WTC11 (cell line): ENCODE measurements at regions not wholly inside any gene's neighbourhood (a gene's known extent, or its start where the extent isn't known, plus 50 kb on each side); places are given as distances from the start of the nearest gene placed in this dataset.

Experiments used
- ATAC-seq: fragments of 200-7000 bp; cut with Tn5 transposase; 2 replicates; pipeline ENCODE4 v1.10.0; 2021; ENCODE audit warnings: mild to moderate bottlenecking, moderate library complexity
- CTCF ChIA-PET: fragments of 300-600 bp; sonication (Branson Sonifier 250); formaldehyde crosslinking; loops from one replicate; lab custom pipeline; 2021; ENCODE audit warnings: antibody characterized with exemption; lab: Charles Lee
- POLR2A ChIA-PET: fragments of 350-600 bp; sonication (Branson Sonifier 250); formaldehyde crosslinking; loops from one replicate; lab custom pipeline; 2021; ENCODE audit warnings: antibody characterized with exemption; lab: Charles Lee
- DNase-seq: peaks from one replicate; pipeline ENCODE4 v3.0.0; 2021; ENCODE audit warnings: low spot score
- H3K27ac Mint-ChIP-seq: 2 replicates; pipeline ENCODE4 v1.8.0; 2021; ENCODE audit warnings: mixed read lengths
- H3K27me3 Mint-ChIP-seq: 2 replicates; pipeline ENCODE4 v1.8.0; 2021; ENCODE audit warnings: low read depth, mild to moderate bottlenecking, moderate library complexity, mixed read lengths
- H3K36me3 Mint-ChIP-seq: 2 replicates; pipeline ENCODE4 v1.8.0; 2021; ENCODE audit warnings: mixed read lengths
- H3K4me1 Mint-ChIP-seq: 2 replicates; pipeline ENCODE4 v1.8.0; 2022; ENCODE audit warnings: mixed read lengths
- H3K4me3 Mint-ChIP-seq: 2 replicates; pipeline ENCODE4 v1.8.0; 2021; ENCODE audit warnings: mild to moderate bottlenecking, moderate library complexity, mixed read lengths
- H3K9me3 Mint-ChIP-seq: 2 replicates; pipeline ENCODE4 v1.8.0; 2021; ENCODE audit warnings: mixed read lengths
- CREM ChIP-seq: sonication (generic); formaldehyde crosslinking; IDR thresholded peaks from 2 replicates; pipeline ENCODE4 v1.8.1; 2022; ENCODE audit warnings: mild to moderate bottlenecking, missing genetic modification reagents, moderate library complexity
- ETV6 ChIP-seq: sonication (generic); formaldehyde crosslinking; IDR thresholded peaks from 2 replicates; pipeline ENCODE4 v1.8.1; 2022; ENCODE audit warnings: mild to moderate bottlenecking, missing genetic modification reagents
- NR2C2 ChIP-seq: sonication (generic); formaldehyde crosslinking; IDR thresholded peaks from 2 replicates; pipeline ENCODE4 v1.8.0; 2022; ENCODE audit warnings: mild to moderate bottlenecking, missing genetic modification reagents
- SMAD3 ChIP-seq: sonication (generic); formaldehyde crosslinking; IDR thresholded peaks from 2 replicates; pipeline ENCODE4 v1.8.0; 2022; ENCODE audit warnings: missing genetic modification reagents, mild to moderate bottlenecking, borderline replicate concordance
- SP1 ChIP-seq: sonication (generic); formaldehyde crosslinking; conservative IDR thresholded peaks from 2 replicates; pipeline ENCODE4 v1.8.1; 2022; ENCODE audit warnings: missing genetic modification reagents
- TEAD4 ChIP-seq: sonication (generic); formaldehyde crosslinking; IDR thresholded peaks from 2 replicates; pipeline ENCODE4 v1.8.0; 2022; ENCODE audit warnings: mild to moderate bottlenecking, missing genetic modification reagents
- TP53 ChIP-seq: sonication (generic); formaldehyde crosslinking; IDR thresholded peaks from 2 replicates; pipeline ENCODE4 v1.8.1; 2023; ENCODE audit warnings: mild to moderate bottlenecking, missing genetic modification reagents
- ZNF121 ChIP-seq: sonication (generic); formaldehyde crosslinking; IDR thresholded peaks from 2 replicates; pipeline ENCODE4 v1.8.0; 2023; ENCODE audit warnings: missing genetic modification reagents
- TF ChIP-seq, protein P1 (sequence below): sonication (generic); formaldehyde crosslinking; IDR thresholded peaks from 2 replicates; pipeline ENCODE4 v1.8.0; 2022; ENCODE audit warnings: mild to moderate bottlenecking, missing genetic modification reagents
- TF ChIP-seq, protein P2 (sequence below): fragments of 250-450 bp; sonication (Bioruptor Pico); IDR thresholded peaks from 2 replicates; pipeline ENCODE4 v1.9.0; 2021; ENCODE audit warnings: mild to moderate bottlenecking
- TF ChIP-seq, protein P3 (sequence below): fragments of 250-450 bp; sonication (Bioruptor Pico); IDR thresholded peaks from 2 replicates; pipeline ENCODE4 v2.1.2; 2022; ENCODE audit warnings: mild to moderate bottlenecking, moderate library complexity
- TF ChIP-seq, protein P4 (sequence below): sonication (generic); formaldehyde crosslinking; IDR thresholded peaks from 2 replicates; pipeline ENCODE4 v1.8.0; 2023; ENCODE audit warnings: mild to moderate bottlenecking, missing genetic modification reagents
- TF ChIP-seq, protein P5 (sequence below): sonication (generic); formaldehyde crosslinking; IDR thresholded peaks from 2 replicates; pipeline ENCODE4 v1.8.0; 2023; ENCODE audit warnings: missing genetic modification reagents, mild to moderate bottlenecking, borderline replicate concordance
- TF ChIP-seq, protein P6 (sequence below): sonication (generic); formaldehyde crosslinking; IDR thresholded peaks from 2 replicates; pipeline ENCODE4 v1.8.0; 2023; ENCODE audit warnings: missing genetic modification reagents
- TF ChIP-seq, protein P7 (sequence below): fragments of 250-450 bp; sonication (Bioruptor Pico); IDR thresholded peaks from 2 replicates; pipeline ENCODE4 v1.9.0; 2021; ENCODE audit warnings: mild to moderate bottlenecking
- TF ChIP-seq, protein P8 (sequence below): sonication (generic); formaldehyde crosslinking; IDR thresholded peaks from 2 replicates; pipeline ENCODE4 v1.8.1; 2023; ENCODE audit warnings: mild to moderate bottlenecking, missing genetic modification reagents, borderline replicate concordance

DNA sequence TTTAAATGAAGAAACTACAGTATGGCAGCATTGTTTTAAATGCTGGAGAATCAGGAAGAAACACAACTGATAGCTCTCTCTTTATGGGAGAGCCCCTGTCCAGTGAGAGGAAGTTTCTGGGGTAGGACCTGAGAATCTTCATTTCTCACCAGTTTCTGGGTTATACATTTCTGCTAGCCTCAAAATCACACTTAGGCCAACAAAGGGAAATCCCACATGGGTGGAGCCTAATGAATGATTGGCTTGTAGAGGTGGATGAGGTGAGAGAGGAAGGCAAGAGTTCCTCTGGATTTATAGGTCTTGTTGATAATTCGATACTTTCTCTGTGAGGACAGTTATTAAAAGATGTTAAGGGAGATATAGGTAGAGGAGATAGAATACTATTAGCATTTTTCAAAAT, 1397.3 kb upstream of the TENM4 start (continued):
- TF ChIP-seq, protein P1, sequence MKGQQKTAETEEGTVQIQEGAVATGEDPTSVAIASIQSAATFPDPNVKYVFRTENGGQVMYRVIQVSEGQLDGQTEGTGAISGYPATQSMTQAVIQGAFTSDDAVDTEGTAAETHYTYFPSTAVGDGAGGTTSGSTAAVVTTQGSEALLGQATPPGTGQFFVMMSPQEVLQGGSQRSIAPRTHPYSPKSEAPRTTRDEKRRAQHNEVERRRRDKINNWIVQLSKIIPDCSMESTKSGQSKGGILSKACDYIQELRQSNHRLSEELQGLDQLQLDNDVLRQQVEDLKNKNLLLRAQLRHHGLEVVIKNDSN (CRISPR knock-in tag), result no peak
- TF ChIP-seq SMAD3 (no peak), NR2C2 (CRISPR knock-in tag) (no peak), TP53 (CRISPR knock-in tag) (no peak), ETV6 (no peak)
- TF ChIP-seq, protein P2, sequence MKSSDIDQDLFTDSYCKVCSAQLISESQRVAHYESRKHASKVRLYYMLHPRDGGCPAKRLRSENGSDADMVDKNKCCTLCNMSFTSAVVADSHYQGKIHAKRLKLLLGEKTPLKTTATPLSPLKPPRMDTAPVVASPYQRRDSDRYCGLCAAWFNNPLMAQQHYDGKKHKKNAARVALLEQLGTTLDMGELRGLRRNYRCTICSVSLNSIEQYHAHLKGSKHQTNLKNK (CRISPR knock-in tag), result no peak
- TF ChIP-seq, protein P3, sequence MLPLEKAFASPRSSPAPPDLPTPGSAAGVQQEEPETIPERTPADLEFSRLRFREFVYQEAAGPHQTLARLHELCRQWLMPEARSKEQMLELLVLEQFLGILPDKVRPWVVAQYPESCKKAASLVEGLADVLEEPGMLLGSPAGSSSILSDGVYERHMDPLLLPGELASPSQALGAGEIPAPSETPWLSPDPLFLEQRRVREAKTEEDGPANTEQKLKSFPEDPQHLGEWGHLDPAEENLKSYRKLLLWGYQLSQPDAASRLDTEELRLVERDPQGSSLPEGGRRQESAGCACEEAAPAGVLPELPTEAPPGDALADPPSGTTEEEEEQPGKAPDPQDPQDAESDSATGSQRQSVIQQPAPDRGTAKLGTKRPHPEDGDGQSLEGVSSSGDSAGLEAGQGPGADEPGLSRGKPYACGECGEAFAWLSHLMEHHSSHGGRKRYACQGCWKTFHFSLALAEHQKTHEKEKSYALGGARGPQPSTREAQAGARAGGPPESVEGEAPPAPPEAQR (CRISPR knock-in tag), result no peak
- TF ChIP-seq, protein P4, sequence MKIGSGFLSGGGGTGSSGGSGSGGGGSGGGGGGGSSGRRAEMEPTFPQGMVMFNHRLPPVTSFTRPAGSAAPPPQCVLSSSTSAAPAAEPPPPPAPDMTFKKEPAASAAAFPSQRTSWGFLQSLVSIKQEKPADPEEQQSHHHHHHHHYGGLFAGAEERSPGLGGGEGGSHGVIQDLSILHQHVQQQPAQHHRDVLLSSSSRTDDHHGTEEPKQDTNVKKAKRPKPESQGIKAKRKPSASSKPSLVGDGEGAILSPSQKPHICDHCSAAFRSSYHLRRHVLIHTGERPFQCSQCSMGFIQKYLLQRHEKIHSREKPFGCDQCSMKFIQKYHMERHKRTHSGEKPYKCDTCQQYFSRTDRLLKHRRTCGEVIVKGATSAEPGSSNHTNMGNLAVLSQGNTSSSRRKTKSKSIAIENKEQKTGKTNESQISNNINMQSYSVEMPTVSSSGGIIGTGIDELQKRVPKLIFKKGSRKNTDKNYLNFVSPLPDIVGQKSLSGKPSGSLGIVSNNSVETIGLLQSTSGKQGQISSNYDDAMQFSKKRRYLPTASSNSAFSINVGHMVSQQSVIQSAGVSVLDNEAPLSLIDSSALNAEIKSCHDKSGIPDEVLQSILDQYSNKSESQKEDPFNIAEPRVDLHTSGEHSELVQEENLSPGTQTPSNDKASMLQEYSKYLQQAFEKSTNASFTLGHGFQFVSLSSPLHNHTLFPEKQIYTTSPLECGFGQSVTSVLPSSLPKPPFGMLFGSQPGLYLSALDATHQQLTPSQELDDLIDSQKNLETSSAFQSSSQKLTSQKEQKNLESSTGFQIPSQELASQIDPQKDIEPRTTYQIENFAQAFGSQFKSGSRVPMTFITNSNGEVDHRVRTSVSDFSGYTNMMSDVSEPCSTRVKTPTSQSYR (CRISPR knock-in tag), result no peak
- TF ChIP-seq, protein P5, sequence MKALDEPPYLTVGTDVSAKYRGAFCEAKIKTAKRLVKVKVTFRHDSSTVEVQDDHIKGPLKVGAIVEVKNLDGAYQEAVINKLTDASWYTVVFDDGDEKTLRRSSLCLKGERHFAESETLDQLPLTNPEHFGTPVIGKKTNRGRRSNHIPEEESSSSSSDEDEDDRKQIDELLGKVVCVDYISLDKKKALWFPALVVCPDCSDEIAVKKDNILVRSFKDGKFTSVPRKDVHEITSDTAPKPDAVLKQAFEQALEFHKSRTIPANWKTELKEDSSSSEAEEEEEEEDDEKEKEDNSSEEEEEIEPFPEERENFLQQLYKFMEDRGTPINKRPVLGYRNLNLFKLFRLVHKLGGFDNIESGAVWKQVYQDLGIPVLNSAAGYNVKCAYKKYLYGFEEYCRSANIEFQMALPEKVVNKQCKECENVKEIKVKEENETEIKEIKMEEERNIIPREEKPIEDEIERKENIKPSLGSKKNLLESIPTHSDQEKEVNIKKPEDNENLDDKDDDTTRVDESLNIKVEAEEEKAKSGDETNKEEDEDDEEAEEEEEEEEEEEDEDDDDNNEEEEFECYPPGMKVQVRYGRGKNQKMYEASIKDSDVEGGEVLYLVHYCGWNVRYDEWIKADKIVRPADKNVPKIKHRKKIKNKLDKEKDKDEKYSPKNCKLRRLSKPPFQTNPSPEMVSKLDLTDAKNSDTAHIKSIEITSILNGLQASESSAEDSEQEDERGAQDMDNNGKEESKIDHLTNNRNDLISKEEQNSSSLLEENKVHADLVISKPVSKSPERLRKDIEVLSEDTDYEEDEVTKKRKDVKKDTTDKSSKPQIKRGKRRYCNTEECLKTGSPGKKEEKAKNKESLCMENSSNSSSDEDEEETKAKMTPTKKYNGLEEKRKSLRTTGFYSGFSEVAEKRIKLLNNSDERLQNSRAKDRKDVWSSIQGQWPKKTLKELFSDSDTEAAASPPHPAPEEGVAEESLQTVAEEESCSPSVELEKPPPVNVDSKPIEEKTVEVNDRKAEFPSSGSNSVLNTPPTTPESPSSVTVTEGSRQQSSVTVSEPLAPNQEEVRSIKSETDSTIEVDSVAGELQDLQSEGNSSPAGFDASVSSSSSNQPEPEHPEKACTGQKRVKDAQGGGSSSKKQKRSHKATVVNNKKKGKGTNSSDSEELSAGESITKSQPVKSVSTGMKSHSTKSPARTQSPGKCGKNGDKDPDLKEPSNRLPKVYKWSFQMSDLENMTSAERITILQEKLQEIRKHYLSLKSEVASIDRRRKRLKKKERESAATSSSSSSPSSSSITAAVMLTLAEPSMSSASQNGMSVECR (CRISPR knock-in tag), result no peak
- TF ChIP-seq, protein P6, sequence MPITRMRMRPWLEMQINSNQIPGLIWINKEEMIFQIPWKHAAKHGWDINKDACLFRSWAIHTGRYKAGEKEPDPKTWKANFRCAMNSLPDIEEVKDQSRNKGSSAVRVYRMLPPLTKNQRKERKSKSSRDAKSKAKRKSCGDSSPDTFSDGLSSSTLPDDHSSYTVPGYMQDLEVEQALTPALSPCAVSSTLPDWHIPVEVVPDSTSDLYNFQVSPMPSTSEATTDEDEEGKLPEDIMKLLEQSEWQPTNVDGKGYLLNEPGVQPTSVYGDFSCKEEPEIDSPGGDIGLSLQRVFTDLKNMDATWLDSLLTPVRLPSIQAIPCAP (CRISPR knock-in tag), result no peak
- TF ChIP-seq, protein P7, sequence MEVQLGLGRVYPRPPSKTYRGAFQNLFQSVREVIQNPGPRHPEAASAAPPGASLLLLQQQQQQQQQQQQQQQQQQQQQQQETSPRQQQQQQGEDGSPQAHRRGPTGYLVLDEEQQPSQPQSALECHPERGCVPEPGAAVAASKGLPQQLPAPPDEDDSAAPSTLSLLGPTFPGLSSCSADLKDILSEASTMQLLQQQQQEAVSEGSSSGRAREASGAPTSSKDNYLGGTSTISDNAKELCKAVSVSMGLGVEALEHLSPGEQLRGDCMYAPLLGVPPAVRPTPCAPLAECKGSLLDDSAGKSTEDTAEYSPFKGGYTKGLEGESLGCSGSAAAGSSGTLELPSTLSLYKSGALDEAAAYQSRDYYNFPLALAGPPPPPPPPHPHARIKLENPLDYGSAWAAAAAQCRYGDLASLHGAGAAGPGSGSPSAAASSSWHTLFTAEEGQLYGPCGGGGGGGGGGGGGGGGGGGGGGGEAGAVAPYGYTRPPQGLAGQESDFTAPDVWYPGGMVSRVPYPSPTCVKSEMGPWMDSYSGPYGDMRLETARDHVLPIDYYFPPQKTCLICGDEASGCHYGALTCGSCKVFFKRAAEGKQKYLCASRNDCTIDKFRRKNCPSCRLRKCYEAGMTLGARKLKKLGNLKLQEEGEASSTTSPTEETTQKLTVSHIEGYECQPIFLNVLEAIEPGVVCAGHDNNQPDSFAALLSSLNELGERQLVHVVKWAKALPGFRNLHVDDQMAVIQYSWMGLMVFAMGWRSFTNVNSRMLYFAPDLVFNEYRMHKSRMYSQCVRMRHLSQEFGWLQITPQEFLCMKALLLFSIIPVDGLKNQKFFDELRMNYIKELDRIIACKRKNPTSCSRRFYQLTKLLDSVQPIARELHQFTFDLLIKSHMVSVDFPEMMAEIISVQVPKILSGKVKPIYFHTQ (CRISPR knock-in tag), result no peak

DNA sequence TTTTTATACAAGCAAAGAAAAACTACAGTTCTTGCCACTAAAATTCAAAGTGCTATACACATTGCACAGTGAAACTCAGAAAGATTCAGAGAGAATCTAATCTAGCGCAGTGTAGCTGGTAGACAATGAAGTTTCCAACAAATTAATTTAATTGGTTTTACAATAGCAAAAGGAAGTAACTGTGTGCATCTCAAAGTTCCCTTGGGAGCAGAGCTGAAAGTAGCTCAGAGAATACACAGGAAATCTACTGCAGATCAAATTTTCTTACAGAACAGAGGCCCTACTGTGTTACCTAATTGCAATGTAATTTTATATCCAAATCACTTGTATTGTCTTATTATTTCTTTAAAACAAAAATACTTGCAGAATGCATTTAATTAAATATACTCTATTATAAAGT, 1396.2 kb upstream of the TENM4 start:
- Mint-ChIP-seq H3K4me1 (no peaks in the 10 kb centered on the region), H3K36me3 (no peaks in the 10 kb centered on the region), H3K27ac (no peak overlapping the region), H3K9me3 (no peaks in the 10 kb centered on the region), H3K27me3 (no peaks in the 10 kb centered on the region), H3K4me3 (no peak overlapping the region)
- DNase-seq (no peak), ATAC-seq (no peak)
- CTCF ChIA-PET, result interaction anchor here (1.1 kb wide), 1 partner anchor 11 kb away, joined by 3 read pairs; no protein-coding TSS in a partner anchor
- POLR2A ChIA-PET, result no interaction called here
- TF ChIP-seq CREM (CRISPR knock-in tag), result no peak
- TF ChIP-seq ZNF121 (CRISPR knock-in tag), result no peak
- TF ChIP-seq TEAD4 (CRISPR knock-in tag), result no peak
- TF ChIP-seq, protein P8, sequence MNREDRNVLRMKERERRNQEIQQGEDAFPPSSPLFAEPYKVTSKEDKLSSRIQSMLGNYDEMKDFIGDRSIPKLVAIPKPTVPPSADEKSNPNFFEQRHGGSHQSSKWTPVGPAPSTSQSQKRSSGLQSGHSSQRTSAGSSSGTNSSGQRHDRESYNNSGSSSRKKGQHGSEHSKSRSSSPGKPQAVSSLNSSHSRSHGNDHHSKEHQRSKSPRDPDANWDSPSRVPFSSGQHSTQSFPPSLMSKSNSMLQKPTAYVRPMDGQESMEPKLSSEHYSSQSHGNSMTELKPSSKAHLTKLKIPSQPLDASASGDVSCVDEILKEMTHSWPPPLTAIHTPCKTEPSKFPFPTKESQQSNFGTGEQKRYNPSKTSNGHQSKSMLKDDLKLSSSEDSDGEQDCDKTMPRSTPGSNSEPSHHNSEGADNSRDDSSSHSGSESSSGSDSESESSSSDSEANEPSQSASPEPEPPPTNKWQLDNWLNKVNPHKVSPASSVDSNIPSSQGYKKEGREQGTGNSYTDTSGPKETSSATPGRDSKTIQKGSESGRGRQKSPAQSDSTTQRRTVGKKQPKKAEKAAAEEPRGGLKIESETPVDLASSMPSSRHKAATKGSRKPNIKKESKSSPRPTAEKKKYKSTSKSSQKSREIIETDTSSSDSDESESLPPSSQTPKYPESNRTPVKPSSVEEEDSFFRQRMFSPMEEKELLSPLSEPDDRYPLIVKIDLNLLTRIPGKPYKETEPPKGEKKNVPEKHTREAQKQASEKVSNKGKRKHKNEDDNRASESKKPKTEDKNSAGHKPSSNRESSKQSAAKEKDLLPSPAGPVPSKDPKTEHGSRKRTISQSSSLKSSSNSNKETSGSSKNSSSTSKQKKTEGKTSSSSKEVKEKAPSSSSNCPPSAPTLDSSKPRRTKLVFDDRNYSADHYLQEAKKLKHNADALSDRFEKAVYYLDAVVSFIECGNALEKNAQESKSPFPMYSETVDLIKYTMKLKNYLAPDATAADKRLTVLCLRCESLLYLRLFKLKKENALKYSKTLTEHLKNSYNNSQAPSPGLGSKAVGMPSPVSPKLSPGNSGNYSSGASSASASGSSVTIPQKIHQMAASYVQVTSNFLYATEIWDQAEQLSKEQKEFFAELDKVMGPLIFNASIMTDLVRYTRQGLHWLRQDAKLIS, result no peak
- no peak for TF ChIP-seq SP1 (CRISPR knock-in tag)
